SKM-1 (cell line): ENCODE measurements at regions not wholly inside any gene's neighbourhood (a gene's known extent, or its start where the extent isn't known, plus 50 kb on each side); places are given as distances from the start of the nearest gene placed in this dataset.

Experiments
- DNase-seq: peaks from one replicate; lab custom pipeline; 2025; ENCODE audit not compliant: unreplicated experiment; lab: John Stamatoyannopoulos, UW

DNA sequence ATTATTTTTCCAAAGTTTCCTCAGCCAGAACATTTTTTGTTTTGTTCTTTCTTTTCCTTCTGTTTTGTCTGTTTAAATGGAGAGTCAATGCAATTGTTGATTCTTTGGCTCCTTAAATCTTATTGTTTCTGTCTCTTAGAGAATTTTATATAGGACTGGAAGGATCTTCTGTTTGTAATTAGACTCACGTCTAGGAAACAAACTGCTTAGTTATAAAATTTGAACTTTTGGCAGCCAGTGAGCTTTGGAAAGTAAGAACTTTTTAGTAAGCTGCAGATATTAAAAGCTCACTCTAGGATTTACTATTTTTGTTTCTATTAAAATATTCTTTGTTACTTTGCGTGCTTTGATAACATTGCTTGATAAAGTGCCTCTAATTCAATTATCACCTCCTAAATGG lies 109.8 kb upstream of the HNRNPU start:
- DNase-seq = no peak

DNA sequence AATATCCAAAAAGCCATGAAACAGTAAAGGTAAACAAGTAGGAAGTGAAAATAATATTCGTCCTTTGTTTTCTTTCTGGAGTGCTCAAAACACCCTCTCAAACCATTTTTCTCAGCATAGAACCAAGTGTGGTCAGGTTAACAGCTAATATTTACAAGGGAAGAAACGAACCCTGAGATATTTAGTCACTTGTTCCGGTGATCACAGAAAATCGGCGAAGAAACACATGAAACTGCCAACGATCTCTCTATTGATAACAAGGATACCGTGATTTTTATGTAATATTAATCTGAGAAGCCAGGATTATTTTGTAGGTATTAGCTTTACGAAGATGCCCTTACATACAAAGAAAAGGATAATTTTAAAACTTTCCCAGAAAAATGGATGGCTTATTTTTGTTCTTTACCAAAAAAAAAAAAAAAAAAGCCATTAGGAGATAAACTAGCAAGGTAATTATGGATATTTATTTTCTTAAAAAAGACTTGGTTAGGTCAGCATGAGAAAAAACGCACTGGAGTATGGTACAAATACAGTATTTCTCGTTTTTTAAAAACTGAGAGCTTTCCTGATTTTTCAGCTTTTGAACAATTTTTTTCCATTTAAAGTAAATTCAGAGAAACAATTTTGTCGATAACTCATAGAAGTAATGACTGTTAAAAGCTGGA lies 107.3 kb upstream of the HNRNPU start:
- no peak for DNase-seq

- peak; percentile 98 for DNase-seq
Observed at GRCh38 chr1:244970744-244971551, 106.6 kb upstream of the HNRNPU start.

DNA sequence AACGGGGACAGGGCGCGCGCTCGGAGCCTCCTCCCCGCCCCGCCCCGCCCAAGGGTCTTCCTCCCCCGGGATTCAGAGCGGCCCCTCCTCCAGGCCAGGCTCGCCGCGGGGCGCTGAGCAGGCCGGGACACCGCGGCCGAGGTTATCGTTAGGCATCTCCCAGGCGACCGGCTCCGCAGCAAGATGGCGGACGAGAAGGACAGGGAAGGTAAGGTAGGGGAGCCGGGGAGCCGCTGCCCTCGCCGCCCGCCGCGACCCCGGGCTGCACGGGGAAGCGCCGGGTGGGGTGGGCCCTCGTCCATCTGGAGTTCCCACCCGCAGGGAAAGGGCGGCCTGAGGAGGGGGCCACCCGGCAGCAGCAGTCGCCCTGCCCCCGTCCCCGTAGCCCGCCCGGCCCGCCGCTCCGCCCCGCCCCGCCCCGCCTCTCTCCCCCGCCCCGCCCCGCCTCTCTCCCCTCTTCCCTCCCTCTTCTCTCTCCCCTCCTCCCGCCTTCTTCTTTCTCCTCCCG lies 105.9 kb upstream of the HNRNPU start:
- DNase-seq = no peak

GRCh38 chr1:244969355-244970235 lies 105.3 kb upstream of the HNRNPU start:
- DNase-seq = peak; percentile 55

DNA sequence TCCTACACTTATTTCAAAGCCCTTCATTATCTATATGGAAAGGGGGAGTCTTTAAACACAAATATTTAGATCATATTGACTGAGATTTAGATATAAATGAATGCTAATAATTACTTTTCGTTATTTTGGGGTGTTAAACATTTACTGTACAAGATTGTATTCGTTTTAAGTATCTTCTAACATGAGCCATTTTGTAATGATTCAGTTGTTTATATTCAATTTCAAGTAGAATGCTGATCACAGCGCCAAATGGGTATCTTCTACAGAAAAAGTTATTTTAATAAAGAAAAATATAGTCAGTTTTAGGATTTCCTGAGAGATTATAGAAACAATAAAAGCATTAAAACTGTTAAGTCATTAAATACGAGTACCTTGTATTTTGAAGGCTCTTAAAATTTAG lies 104.5 kb upstream of the HNRNPU start:
- DNase-seq = no peak

DNA sequence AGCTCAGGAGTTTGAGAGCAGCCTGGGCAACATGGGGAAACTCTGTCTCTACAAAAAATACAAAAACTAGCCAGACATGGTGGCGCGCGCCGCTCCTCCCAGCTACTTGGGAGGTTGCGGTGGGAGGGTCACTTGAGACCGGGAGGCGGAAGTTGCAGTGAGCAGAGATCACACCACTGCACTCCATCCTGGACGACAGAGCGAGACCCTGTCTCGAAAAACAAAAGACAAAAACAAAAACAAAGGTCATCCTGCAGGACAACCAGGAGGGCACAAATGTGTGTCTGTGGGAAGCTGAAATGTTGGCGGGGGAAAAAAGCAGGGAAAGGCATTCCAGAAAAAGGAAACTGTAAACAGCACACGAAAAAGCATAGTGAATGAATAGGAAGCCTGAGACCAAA lies 104.1 kb upstream of the HNRNPU start:
- DNase-seq = no peak

DNA sequence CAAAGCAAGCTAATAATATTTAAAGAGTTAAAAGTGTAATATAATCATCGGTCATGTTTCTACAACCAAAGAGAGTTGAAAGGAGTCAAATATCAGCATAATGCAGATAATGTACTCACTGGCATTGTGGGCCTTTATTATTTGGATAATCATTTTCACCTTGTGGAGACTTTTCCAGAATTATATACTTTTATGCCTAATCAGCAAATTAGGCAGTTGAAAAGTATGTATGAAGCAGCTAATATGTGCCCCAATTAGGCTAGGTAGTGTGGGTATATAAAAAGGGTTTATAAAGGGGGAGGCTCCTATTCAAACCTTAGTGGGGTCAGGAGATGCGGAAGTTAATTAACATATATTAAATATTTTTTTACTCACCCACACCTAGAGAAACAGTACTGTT lies 102.8 kb upstream of the HNRNPU start:
- no peak for DNase-seq

- no peak for DNase-seq
Observed at GRCh38 chr1:244965185-244966030, 101.1 kb upstream of the HNRNPU start.

- no peak for DNase-seq
Observed at GRCh38 chr1:244964112-244964971, 100.0 kb upstream of the HNRNPU start.

GRCh38 chr1:244963231-244963826 lies 99.0 kb upstream of the HNRNPU start:
- no peak for DNase-seq

- no peak for DNase-seq
Observed at GRCh38 chr1:244962130-244962529, 97.8 kb upstream of the HNRNPU start.

GRCh38 chr1:244960904-244961303 lies 96.6 kb upstream of the HNRNPU start:
- DNase-seq = no peak

DNA sequence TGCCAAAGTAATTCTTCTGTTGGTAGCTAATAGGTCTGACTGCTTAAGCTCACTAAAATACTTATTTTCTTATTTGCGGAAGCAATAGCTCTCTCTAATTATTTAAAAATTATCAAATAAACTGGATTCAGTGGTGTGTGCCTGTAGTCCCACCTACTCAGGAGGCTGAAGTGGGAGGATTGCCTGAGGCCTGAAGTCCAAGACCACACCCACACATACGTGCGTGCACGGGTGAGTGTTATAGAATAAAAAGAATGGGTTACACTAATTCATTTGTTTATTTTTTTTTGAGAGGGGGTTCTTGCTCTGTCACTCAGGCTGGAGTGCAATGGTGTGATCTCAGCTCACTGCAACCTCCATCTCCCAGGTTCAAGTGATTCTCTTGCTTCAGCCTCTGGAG lies 94.2 kb upstream of the HNRNPU start:
- DNase-seq = no peak

GRCh38 chr1:244957525-244957924 lies 93.2 kb upstream of the HNRNPU start:
- no peak for DNase-seq

- DNase-seq = no peak
Observed at GRCh38 chr1:244957122-244957521, 92.8 kb upstream of the HNRNPU start.

GRCh38 chr1:244955661-244956060 lies 91.3 kb upstream of the HNRNPU start:
- no peak for DNase-seq

- DNase-seq = no peak
Observed at GRCh38 chr1:244954359-244954758, 90.0 kb upstream of the HNRNPU start.

- DNase-seq = no peak
Observed at GRCh38 chr1:244953901-244954300, 89.6 kb upstream of the HNRNPU start.
